ENCODE measurements at regions not wholly inside any gene's neighbourhood (a gene's known extent, or its start where the extent isn't known, plus 50 kb on each side); places are given as distances from the start of the nearest gene placed in this dataset.

GRCh38 chr2:94939349-94939748, 68.1 kb downstream of the TEKT4 start:
- intact Hi-C loops (cut with DNase I, micrococcal nuclease): no loop called here
- DNase-seq (no peak), ATAC-seq (no peak)

DNA sequence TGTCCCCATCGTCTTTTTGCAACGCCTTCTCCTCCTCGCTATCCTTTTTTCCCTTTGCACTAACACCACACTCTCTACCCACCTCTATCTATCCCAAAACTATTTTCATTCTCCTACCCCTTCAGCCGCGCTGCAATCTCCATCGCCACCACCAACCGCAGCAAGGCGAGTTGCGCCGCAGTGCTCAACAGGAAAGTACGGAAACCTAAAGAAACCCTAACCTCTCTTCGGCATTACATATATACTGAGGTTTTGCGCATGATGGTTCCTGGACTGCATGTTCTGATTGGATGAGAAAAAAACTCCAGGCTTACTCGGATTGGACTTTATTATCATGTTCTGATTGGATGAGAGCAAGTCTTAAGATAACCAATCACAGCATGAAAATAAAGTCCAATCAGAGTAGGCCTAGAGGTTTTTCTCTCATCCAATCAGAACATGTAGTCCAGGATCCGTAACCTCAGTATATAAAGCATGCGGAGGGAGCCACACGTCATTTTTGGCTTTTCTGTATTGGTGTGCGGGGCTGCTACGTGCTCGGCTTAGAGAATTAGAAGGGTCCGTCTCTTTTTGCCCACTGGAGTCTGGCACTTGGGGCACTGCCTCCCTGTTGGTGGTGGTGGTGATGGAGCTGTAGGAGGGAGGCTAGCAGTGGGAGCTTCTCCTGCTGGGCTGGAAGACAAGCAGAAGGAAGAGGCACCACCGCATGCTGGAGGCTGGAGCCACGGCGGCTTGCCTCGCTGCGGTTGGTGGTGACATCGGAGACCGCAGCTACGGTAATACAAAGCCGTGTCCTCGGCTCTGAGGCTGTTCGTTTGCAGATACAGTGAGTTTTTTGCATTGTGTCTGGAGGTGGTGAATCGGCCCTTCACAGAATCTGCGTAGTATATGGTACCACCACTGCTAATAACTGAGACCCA, 76.1 kb downstream of the TEKT4 start:
- no peak for ATAC-seq
- no peak for DNase-seq
- intact Hi-C loops (cut with DNase I, micrococcal nuclease): no loop called here

GRCh38 chr2:94955702-94956101, 69.8 kb upstream of the MAL start:
- ATAC-seq (no peak), DNase-seq (no peak)
- intact Hi-C loops (cut with DNase I, micrococcal nuclease): no loop called here

DNA sequence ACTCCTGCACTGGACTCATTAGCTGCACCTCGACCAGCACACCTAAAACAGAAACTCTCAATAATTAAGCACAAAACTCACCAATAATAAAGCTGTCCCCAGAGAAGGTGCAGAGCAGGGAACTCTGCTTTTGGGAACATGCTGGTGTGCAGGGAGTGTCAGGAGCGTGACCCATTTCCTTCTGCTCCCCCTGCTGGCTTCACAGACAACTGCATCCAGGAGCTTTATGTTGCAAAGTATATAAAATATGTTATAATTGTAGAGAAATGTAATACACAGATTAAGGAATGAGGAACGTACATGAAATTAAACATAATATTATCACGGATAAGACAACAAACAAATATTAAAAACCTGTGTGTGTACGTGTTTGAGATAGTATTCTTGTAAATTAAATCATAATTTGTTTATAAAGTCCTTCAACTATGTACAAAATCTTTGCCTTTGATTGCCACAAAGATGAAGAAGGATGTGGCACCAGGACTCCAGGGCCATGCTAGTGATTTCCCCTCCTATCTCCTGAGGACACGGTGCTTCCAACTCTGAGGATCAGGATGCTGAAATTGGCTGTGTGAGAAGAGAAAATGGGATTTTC, 68.6 kb upstream of the MAL start:
- ATAC-seq: peak; percentile 49
- DNase-seq: peak in 1 of 2 donors; percentile 32
- intact Hi-C loops (cut with DNase I, micrococcal nuclease): no loop called here

DNA sequence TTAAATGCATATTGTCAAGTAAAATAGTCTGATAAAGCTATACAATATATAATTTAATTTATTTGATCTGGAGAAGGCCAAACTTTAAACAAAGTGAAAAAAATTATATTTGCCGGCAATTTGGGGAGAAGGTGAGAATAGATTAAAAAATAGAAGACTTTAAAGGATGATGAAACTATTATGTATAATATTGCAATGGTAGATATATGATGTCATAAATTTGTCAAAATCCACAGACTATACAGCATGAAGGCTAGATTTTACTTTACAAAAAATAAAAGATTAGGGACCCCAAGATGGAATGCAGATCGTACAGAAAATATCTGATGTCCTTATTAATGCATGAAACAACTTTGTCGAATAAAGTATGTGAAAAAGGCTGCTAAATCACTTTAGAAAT, 67.3 kb upstream of the MAL start:
- no peak for DNase-seq
- ATAC-seq: no peak
- intact Hi-C loops (cut with DNase I, micrococcal nuclease): no loop called here

- intact Hi-C loops (cut with DNase I, micrococcal nuclease): no loop called here
These were observed 65.2 kb upstream of the MAL start for GRCh38 chr2:94960266-94960665.

DNA sequence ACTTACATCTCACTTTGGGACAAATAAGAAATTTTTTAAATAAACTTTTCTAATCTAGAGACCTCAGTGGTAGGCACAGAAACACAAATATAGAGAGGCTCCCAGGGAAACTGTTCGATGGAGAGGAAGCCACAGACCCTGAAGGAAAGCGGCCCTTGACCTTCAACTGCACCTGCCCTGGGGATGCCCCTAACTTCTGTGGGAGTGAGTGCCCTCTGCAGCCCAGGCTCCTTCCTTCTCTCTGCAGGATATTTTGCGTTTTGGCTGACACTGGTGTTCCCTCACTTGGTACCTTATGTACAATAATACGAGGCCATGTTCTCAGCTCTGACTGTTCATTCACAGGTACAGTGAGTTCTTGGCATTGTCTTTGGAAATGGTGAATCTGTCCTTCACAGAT, 64.8 kb upstream of the MAL start:
- ATAC-seq: no peak
- DNase-seq: no peak
- intact Hi-C loops (cut with DNase I, micrococcal nuclease): no loop called here

More at GRCh38 chr2:94960266-94960665, 65.2 kb upstream of the MAL start:
- ATAC-seq: no peak
- no peak for DNase-seq

GRCh38 chr2:94964193-94964592, 61.3 kb upstream of the MAL start:
- intact Hi-C loops (cut with DNase I, micrococcal nuclease): no loop called here
- ATAC-seq (no peak), DNase-seq (no peak)

- ATAC-seq (no peak), DNase-seq (no peak)
- intact Hi-C loops (cut with DNase I, micrococcal nuclease): no loop called here
These were observed 58.8 kb upstream of the MAL start for GRCh38 chr2:94966689-94967088.

DNA sequence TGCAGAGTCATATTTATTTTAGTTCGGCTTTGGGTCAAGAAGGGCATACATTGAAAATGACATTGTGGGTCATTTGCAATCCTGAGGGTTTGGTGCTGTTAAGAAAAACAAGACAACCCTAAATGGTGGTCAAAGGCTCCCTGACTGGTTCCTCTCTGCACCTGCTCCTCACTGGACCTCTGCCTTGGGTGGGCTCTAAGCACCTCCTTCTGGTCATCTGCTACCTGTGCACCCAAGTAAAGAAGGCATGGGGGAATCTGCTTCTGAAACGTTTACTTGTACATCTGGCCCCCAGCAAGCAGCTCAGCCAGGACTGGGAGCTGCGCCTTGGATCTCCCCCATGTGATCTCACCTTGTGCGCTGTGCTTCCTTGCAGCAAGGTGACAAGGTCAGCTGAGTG, 55.2 kb upstream of the MAL start:
- no peak for ATAC-seq
- no peak for DNase-seq
- intact Hi-C loops (cut with DNase I, micrococcal nuclease): no loop called here
